H1 (cell line): ENCODE measurements at regions not wholly inside any gene's neighbourhood (a gene's known extent, or its start where the extent isn't known, plus 50 kb on each side); places are given as distances from the start of the nearest gene placed in this dataset.

ENCODE experiments used
- CTCF ChIA-PET: fragments of 300-600 bp; sonication (Branson Sonifier 250); formaldehyde crosslinking; loops from one replicate; lab custom pipeline; 2021; ENCODE audit not compliant: partially characterized antibody; lab: Charles Lee
- POLR2A ChIA-PET: fragments of 300-600 bp; sonication (Branson Sonifier 250); formaldehyde crosslinking; loops from one replicate; lab custom pipeline; 2021; ENCODE audit warnings: inconsistent platforms; ENCODE audit not compliant: partially characterized antibody; lab: Charles Lee
- DNase-seq, 2 experiments: peaks; one replicate each; pipeline versions ENCODE4 v3.0.0 to v3.0.0-alpha.2; 2010 to 2022; ENCODE audit warnings: low spot score in 2 of 2, low read depth in 1 of 2, mixed read lengths in 1 of 2
- FAIRE-seq: peaks from 2 replicates; lab custom pipeline; 2011; peaks lifted over from hg19 to GRCh38; lab: Jason Lieb, UNC
- H2AFZ ChIP-seq: 2 replicates; pipeline ENCODE4 v1.8.1; 2012; ENCODE audit warnings: low read length, inconsistent platforms
- H2AK5ac ChIP-seq: 2 replicates; pipeline ENCODE4 v1.6.1; 2013; ENCODE audit warnings: low read depth, low read length
- H2BK120ac ChIP-seq: replicated peaks from 2 replicates; pipeline ENCODE3; 2013; ENCODE audit warnings: low read depth, low read length, inconsistent platforms
- H2BK12ac ChIP-seq: 2 replicates; pipeline ENCODE4 v1.6.1; 2013; ENCODE audit warnings: low read depth, low read length
- H2BK15ac ChIP-seq: 2 replicates; pipeline ENCODE4 v1.6.1; 2013; ENCODE audit warnings: low read length
- H2BK20ac ChIP-seq: 2 replicates; pipeline ENCODE4 v1.6.1; 2013; ENCODE audit warnings: low read length
- H2BK5ac ChIP-seq: 2 replicates; pipeline ENCODE4 v1.6.1; 2013; ENCODE audit warnings: low read depth, low read length
- H3K14ac ChIP-seq: 2 replicates; pipeline ENCODE4 v1.6.1; 2013; ENCODE audit warnings: inconsistent platforms; ENCODE audit not compliant: insufficient read length
- H3K18ac ChIP-seq: 2 replicates; pipeline ENCODE4 v1.6.1; 2013; ENCODE audit warnings: low read length; ENCODE audit errors: extremely low read depth
- H3K23ac ChIP-seq: 2 replicates; pipeline ENCODE4 v1.6.1; 2013; ENCODE audit warnings: inconsistent platforms; ENCODE audit not compliant: insufficient read length
- H3K23me2 ChIP-seq: 2 replicates; pipeline ENCODE4 v1.6.1; 2013; ENCODE audit warnings: low read depth, low read length
- H3K27ac ChIP-seq: 2 replicates; pipeline ENCODE4 v1.6.1; 2011; ENCODE audit warnings: low read depth, low read length, inconsistent platforms
- H3K27me3 ChIP-seq, 4 experiments: replicated peaks in 1 of 4; 1 replicate in 1 of 4; 2 replicates in 3 of 4; pipeline versions ENCODE4 v1.6.1 to v1.8.1; 2011 to 2013; ENCODE audit warnings: low read length in 3 of 4, mild to moderate bottlenecking in 3 of 4, inconsistent platforms in 2 of 4, mixed read lengths in 2 of 4, moderate library complexity in 1 of 4; ENCODE audit not compliant: control insufficient read depth in 3 of 4, insufficient read depth in 3 of 4; ENCODE audit errors: extremely low read depth in 1 of 4
- H3K36me3 ChIP-seq, 4 experiments: 2 replicates each; pipeline versions ENCODE4 v1.6.1 to v1.8.1; 2011 to 2013; ENCODE audit warnings: mild to moderate bottlenecking in 4 of 4, low read length in 3 of 4, moderate library complexity in 2 of 4, control low read depth in 1 of 4, inconsistent platforms in 1 of 4; ENCODE audit not compliant: insufficient read depth in 4 of 4, control insufficient read depth in 2 of 4
- H3K4ac ChIP-seq: replicated peaks from 2 replicates; pipeline ENCODE3; 2013; ENCODE audit warnings: low read length, low read depth, mixed read lengths, inconsistent platforms; ENCODE audit not compliant: insufficient read length
- H3K4me1 ChIP-seq, 4 experiments: replicated peaks in 1 of 4; 1 replicate in 1 of 4; 2 replicates in 3 of 4; pipeline versions ENCODE4 v1.6.1 to v1.8.1; 2011 to 2013; ENCODE audit warnings: low read length in 3 of 4, inconsistent platforms in 2 of 4, mixed read lengths in 1 of 4; ENCODE audit not compliant: insufficient read depth in 4 of 4, control insufficient read depth in 3 of 4
- H3K4me2 ChIP-seq, 2 experiments: 2 replicates each; pipeline versions ENCODE4 v1.6.1 to v1.8.1; 2011 to 2013; ENCODE audit warnings: low read depth in 2 of 2, low read length in 2 of 2, control low read depth in 1 of 2, inconsistent platforms in 1 of 2, mild to moderate bottlenecking in 1 of 2; ENCODE audit not compliant: insufficient read depth in 1 of 2
- H3K4me3 ChIP-seq, 4 experiments: fragments of 200-600, 300-600 bp in 1 of 4; sonication (generic), shearing (Covaris generic), sonication (Bioruptor Twin) in 1 of 4; 2 replicates each; pipeline versions ENCODE4 v1.5.1 to v1.8.1; 2011 to 2016; ENCODE audit warnings: low read length in 4 of 4, low read depth in 3 of 4, control low read depth in 2 of 4, inconsistent platforms in 2 of 4, mild to moderate bottlenecking in 2 of 4, mixed read lengths in 1 of 4, moderate library complexity in 1 of 4; ENCODE audit not compliant: insufficient read depth in 2 of 4; ENCODE audit errors: extremely low read depth in 1 of 4
- H3K56ac ChIP-seq: replicated peaks from 2 replicates; pipeline ENCODE3; 2013; ENCODE audit warnings: low read depth, mild to moderate bottlenecking, mixed read lengths, low read length, inconsistent platforms; ENCODE audit not compliant: insufficient read length
- H3K79me1 ChIP-seq: 2 replicates; pipeline ENCODE4 v1.6.1; 2013; ENCODE audit warnings: low read depth, low read length, control low read depth
- H3K79me2 ChIP-seq, 2 experiments: 2 replicates each; pipeline versions ENCODE4 v1.6.1 to v1.8.1; 2012 to 2013; ENCODE audit warnings: low read length in 2 of 2, mild to moderate bottlenecking in 2 of 2, inconsistent platforms in 1 of 2; ENCODE audit not compliant: insufficient read depth in 2 of 2, control insufficient read depth in 1 of 2
- H3K9ac ChIP-seq, 4 experiments: replicated peaks in 1 of 4; 1 replicate in 1 of 4; 2 replicates in 3 of 4; pipeline versions ENCODE4 v1.6.1 to v1.8.1; 2011 to 2013; ENCODE audit warnings: low read depth in 3 of 4, low read length in 3 of 4, control low read depth in 2 of 4, mild to moderate bottlenecking in 2 of 4, moderate library complexity in 2 of 4, inconsistent platforms in 1 of 4; ENCODE audit errors: extremely low read depth in 1 of 4
- H3K9me3 ChIP-seq, 2 experiments: 2 replicates each; pipeline versions ENCODE4 v1.6.1 to v1.8.1; 2012 to 2013; ENCODE audit warnings: mild to moderate bottlenecking in 2 of 2, moderate library complexity in 2 of 2, control low read depth in 1 of 2, inconsistent platforms in 1 of 2, low read depth in 1 of 2, low read length in 1 of 2, mixed read lengths in 1 of 2; ENCODE audit not compliant: insufficient read depth in 2 of 2
- H4K20me1 ChIP-seq, 2 experiments: replicated peaks in 1 of 2; 2 replicates each; pipeline versions ENCODE3 to v1.8.1; 2011 to 2013; ENCODE audit warnings: inconsistent platforms in 2 of 2, low read length in 2 of 2, mild to moderate bottlenecking in 1 of 2; ENCODE audit not compliant: insufficient read depth in 2 of 2, control insufficient read depth in 1 of 2
- H4K5ac ChIP-seq: 2 replicates; pipeline ENCODE4 v1.6.1; 2013; ENCODE audit warnings: low read length, low read depth, mixed read lengths, inconsistent platforms; ENCODE audit not compliant: insufficient read length
- H4K8ac ChIP-seq: 2 replicates; pipeline ENCODE4 v1.8.0; 2013; ENCODE audit warnings: mild to moderate bottlenecking, moderate library complexity, low read length, inconsistent platforms; ENCODE audit not compliant: insufficient read depth; ENCODE audit errors: extremely low read depth
- H4K91ac ChIP-seq: replicated peaks from 2 replicates; pipeline ENCODE3; 2013; ENCODE audit warnings: low read length, mixed read lengths, inconsistent platforms; ENCODE audit not compliant: insufficient read length
- TEAD4 ChIP-seq: IDR thresholded peaks from 2 replicates; pipeline ENCODE4 v1.6.1; 2012; ENCODE audit warnings: low read depth, low read length, inconsistent platforms, mixed read lengths
- WGBS, 2 experiments: shearing (Covaris generic) in 1 of 2; methylation state at CpG; one replicate each; pipeline versions ENCODE4 v1.1.6 to v1.1.7; 2013 to 2015; ENCODE audit warnings: low lambda C conversion rate in 2 of 2, mixed read lengths in 2 of 2, inconsistent platforms in 1 of 2, low coverage in 1 of 2, missing lambda C conversion rate in 1 of 2; ENCODE audit not compliant: insufficient replicate concordance in 2 of 2, insufficient coverage in 1 of 2, insufficient read length in 1 of 2; ENCODE audit errors: extremely low coverage in 1 of 2, missing lambda C conversion rate in 1 of 2; 5-methylcytosine and 5-hydroxymethylcytosine counted together
- TF ChIP-seq, protein P1 (sequence below): IDR thresholded peaks from 2 replicates; pipeline ENCODE4 v1.6.1; 2011; ENCODE audit warnings: low read length, improper control_type of control experiment

DNA sequence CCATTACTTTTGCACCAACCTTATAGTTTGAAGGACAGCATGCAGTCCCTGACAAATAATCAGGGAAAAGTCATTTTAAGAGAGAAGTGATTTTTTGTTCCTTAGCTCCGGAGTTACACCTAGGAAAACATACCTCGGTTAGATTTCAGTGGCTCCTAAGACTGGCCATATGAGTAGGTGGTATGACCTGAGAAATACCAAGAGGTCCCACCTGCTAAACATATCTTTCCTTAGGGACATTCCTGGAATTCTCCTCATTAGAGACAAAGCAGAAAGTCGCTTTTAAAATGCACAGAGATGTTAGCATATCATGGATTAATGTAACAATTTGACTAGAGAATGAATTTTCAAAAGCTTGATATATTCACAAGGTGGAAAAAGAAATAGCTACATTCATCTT, 84.2 kb upstream of the RNPC3 start:
- Histone ChIP-seq H3K27ac (no peak overlapping the region), H3K56ac (no peak overlapping the region), H2BK12ac (no peak overlapping the region), H2BK15ac (no peak overlapping the region), H4K91ac (no peak overlapping the region), H4K20me1 (no peaks in the 10 kb centered on the region), H4K8ac (no peak overlapping the region), H3K4ac (no peak overlapping the region), H3K23me2 (no peaks in the 10 kb centered on the region), H3K4me1 (peaks cover 0 to 4% (median 1%) of the 10 kb centered on the region in 4 experiments; a peak in 2 of 7 replicates), H3K79me2 (no peaks in the 10 kb centered on the region), H3K4me2 (no peak overlapping the region), H3K9ac (no peak overlapping the region), H2AFZ (no peak overlapping the region), H2BK120ac (no peak overlapping the region), H2BK20ac (no peak overlapping the region), H4K5ac (no peak overlapping the region), H3K23ac (no peak overlapping the region), H3K18ac (no peak overlapping the region), H3K9me3 (no peaks in the 10 kb centered on the region), H2AK5ac (no peak overlapping the region), H3K36me3 (no peaks in the 10 kb centered on the region), H3K14ac (no peak overlapping the region), H3K27me3 (no peaks in the 10 kb centered on the region), H2BK5ac (no peak overlapping the region), H3K79me1 (no peaks in the 10 kb centered on the region), H3K4me3 (no peak overlapping the region)
- CTCF ChIA-PET = interaction anchor here (0.9 to 2.0 kb wide), 4 partner anchors 13 to 237 kb away, joined by 3 to 5 read pairs (median 4); no protein-coding TSS in a partner anchor
- FAIRE-seq = no peak
- peak; percentile 89 for TF ChIP-seq TEAD4
- TF ChIP-seq, protein P1, sequence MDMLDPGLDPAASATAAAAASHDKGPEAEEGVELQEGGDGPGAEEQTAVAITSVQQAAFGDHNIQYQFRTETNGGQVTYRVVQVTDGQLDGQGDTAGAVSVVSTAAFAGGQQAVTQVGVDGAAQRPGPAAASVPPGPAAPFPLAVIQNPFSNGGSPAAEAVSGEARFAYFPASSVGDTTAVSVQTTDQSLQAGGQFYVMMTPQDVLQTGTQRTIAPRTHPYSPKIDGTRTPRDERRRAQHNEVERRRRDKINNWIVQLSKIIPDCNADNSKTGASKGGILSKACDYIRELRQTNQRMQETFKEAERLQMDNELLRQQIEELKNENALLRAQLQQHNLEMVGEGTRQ = no peak
- POLR2A ChIA-PET = no interaction called here
- no peak for DNase-seq
- WGBS, 2 experiments = 61% methylated on average over 3 of the region's 3 CpGs; no CpG with 5 or more reads in 1 of the 2 experiments
